ENCODE measurements at regions not wholly inside any gene's neighbourhood (a gene's known extent, or its start where the extent isn't known, plus 50 kb on each side); places are given as distances from the start of the nearest gene placed in this dataset.

DNA sequence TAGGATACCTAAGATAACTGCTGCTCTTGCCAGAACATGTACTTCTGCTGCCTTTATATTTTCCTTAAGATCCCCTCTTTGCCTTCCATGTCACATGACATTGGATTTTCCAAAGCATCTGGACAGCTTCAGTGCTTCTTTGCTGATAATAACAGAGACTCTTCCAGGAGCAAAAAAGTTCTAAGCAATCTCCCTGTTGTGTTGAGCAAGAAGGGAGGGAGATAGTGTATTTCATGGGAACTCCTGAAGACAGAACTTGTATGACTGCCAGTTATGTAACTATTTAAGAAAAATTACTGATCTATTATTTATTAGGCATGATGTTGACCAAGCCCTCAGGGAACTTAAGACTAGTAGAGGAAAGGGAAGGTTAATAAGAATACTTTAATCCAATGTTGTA, 454.7 kb downstream of the SPATA31D1 start:
- Mint-ChIP-seq H3K4me1 (ENCODE audit: low read depth) (no peaks in the 10 kb centered on the region), H3K4me3 (no peak overlapping the region), H3K36me3 (ENCODE audit: low read depth) (peaks cover 7% of the 10 kb centered on the region; the same call in 1 of the 2 replicates), H3K27me3 (ENCODE audit: insufficient read depth) (peaks cover 9% of the 10 kb centered on the region), H3K9me3 (peaks cover 19% of the 10 kb centered on the region; the same call in 1 of the 2 replicates), H3K27ac (no peak overlapping the region)
- no peak for DNase-seq
- TF ChIP-seq, protein P1, sequence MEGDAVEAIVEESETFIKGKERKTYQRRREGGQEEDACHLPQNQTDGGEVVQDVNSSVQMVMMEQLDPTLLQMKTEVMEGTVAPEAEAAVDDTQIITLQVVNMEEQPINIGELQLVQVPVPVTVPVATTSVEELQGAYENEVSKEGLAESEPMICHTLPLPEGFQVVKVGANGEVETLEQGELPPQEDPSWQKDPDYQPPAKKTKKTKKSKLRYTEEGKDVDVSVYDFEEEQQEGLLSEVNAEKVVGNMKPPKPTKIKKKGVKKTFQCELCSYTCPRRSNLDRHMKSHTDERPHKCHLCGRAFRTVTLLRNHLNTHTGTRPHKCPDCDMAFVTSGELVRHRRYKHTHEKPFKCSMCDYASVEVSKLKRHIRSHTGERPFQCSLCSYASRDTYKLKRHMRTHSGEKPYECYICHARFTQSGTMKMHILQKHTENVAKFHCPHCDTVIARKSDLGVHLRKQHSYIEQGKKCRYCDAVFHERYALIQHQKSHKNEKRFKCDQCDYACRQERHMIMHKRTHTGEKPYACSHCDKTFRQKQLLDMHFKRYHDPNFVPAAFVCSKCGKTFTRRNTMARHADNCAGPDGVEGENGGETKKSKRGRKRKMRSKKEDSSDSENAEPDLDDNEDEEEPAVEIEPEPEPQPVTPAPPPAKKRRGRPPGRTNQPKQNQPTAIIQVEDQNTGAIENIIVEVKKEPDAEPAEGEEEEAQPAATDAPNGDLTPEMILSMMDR (IDR thresholded peaks at IDR 0.05), result no peak

DNA sequence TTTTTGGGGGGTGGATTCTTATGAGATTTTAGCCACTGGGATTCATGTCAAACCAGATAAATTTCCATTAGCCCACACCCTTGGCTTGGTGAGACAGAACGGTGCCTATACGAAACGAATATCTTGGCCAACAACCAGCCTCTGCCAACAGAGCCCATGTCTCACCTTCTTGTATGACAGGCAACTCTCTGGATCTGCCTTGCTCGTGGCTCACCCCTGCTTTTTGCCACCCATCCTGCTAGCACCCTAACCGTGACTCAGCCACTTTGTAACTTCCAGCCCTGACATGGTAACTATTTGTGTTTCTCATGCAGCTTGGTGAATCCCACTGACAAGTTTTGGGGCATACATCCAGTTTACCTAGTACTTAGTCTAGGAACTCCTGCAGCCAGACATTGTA, 457.0 kb downstream of the SPATA31D1 start:
- peaks cover 7% of the 10 kb centered on the region for H3K27me3 Mint-ChIP-seq (ENCODE audit: insufficient read depth)
- TF ChIP-seq, protein P1 (IDR thresholded peaks at IDR 0.05), result no peak
- no peak overlapping the region for H3K4me3 Mint-ChIP-seq
- H3K27ac Mint-ChIP-seq, result no peak overlapping the region
- DNase-seq, result no peak
- H3K36me3 Mint-ChIP-seq (ENCODE audit: low read depth), result no peaks in the 10 kb centered on the region; the same call in 1 of the 2 replicates
- H3K9me3 Mint-ChIP-seq, result peaks cover 11% of the 10 kb centered on the region; the same call in 1 of the 2 replicates
- no peaks in the 10 kb centered on the region for H3K4me1 Mint-ChIP-seq (ENCODE audit: low read depth)

- no peak overlapping the region for H3K4me3 Mint-ChIP-seq
- no peak for DNase-seq
- no peak overlapping the region for H3K27ac Mint-ChIP-seq
- H3K4me1 Mint-ChIP-seq (ENCODE audit: low read depth), result no peaks in the 10 kb centered on the region
- TF ChIP-seq, protein P1 (IDR thresholded peaks at IDR 0.05), result no peak
- H3K9me3 Mint-ChIP-seq, result peaks cover 13% of the 10 kb centered on the region; the same call in 1 of the 2 replicates
- H3K36me3 Mint-ChIP-seq (ENCODE audit: low read depth), result no peaks in the 10 kb centered on the region; the same call in 1 of the 2 replicates
- H3K27me3 Mint-ChIP-seq (ENCODE audit: insufficient read depth), result peaks cover 5% of the 10 kb centered on the region
Observed at GRCh38 chr9:82447343-82447742, 458.8 kb downstream of the SPATA31D1 start.

DNA sequence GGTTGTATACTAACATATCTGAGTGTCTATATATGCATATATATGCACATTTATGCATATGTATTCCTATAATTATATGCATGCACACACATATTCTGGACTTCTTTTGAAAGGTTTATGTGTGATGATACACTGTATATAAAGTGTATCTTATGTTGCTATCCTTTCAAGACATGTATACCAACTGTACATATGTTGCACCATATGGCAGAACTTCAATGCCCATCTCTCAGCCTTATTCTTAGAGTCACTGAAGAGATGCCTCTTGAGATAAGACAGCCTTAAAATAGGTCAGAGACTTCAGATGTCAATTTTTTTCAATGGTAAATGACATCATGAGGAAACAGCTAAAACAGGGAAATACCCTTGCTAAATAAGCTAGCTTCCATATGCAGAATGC, 461.4 kb downstream of the SPATA31D1 start:
- Mint-ChIP-seq H3K4me1 (ENCODE audit: low read depth) (no peaks in the 10 kb centered on the region), H3K27me3 (ENCODE audit: insufficient read depth) (peaks cover 5% of the 10 kb centered on the region; the same call in 1 of the 2 replicates), H3K27ac (no peak overlapping the region), H3K36me3 (ENCODE audit: low read depth) (no peaks in the 10 kb centered on the region; the same call in 1 of the 2 replicates), H3K9me3 (peaks cover 16% of the 10 kb centered on the region; the same call in 1 of the 2 replicates), H3K4me3 (no peak overlapping the region)
- no peak for DNase-seq
- TF ChIP-seq, protein P1 (IDR thresholded peaks at IDR 0.05), result no peak

DNA sequence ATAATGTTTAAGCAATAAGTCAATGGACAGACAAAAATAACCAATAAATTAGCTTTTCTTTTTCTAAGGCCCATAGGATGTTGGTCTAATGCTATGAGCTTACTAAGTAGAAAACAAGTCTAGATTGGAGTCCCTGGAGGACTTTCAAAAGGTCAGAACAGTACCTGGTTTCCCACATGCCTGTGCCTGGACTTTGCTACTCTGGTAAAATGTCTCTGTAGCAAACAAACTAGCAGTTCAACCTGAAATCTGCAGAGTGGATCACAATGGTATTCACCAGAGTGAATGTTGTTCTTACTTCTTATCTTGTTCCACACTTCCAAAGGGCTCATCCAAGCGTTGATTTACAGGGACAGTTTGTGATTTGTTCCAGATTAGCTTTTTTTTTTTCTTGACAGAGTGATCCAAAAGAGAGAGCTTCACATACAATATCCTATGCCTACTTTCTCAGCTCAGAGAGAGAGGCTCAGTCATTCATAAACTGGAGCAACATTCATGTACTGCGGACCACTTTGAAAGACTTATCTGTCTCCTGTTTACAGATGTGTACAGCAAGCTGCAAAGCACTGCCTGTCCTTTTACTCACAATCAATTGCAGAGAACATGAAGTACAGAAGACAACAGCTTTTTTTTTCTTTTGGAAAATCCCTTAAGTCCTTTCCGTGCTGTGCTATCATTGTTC, 466.1 kb downstream of the SPATA31D1 start:
- Mint-ChIP-seq H3K9me3 (peaks cover 5% of the 10 kb centered on the region; the same call in 1 of the 2 replicates), H3K4me1 (ENCODE audit: low read depth) (peaks cover 15% of the 10 kb centered on the region), H3K36me3 (ENCODE audit: low read depth) (no peaks in the 10 kb centered on the region; the same call in 1 of the 2 replicates), H3K27ac (no peak overlapping the region), H3K27me3 (ENCODE audit: insufficient read depth) (no peaks in the 10 kb centered on the region), H3K4me3 (no peak overlapping the region)
- DNase-seq, result no peak
- TF ChIP-seq, protein P1 (IDR thresholded peaks at IDR 0.05), result no peak
